Ovary (tissue), 3 donors: ENCODE measurements at regions not wholly inside any gene's neighbourhood (a gene's known extent, or its start where the extent isn't known, plus 50 kb on each side); places are given as distances from the start of the nearest gene placed in this dataset.

ENCODE experiments used
- CTCF ChIP-seq, 3 donors: fragments of 450-650 bp in 2 of 3; fragments of 200-600 bp in 1 of 3; IDR thresholded peaks; one replicate each; pipeline versions ENCODE4 v1.5.1 to v1.8.0; 2016 to 2022; ENCODE audit warnings: antibody characterized with exemption in 3 of 3, mild to moderate bottlenecking in 1 of 3
- EP300 ChIP-seq: sonication (generic); formaldehyde crosslinking; IDR thresholded peaks from one replicate; pipeline ENCODE4 v1.6.1; 2017; ENCODE audit warnings: antibody characterized with exemption
- POLR2A ChIP-seq: fragments of 450-650 bp; IDR thresholded peaks from one replicate; pipeline ENCODE4 v1.6.1; 2017; ENCODE audit warnings: antibody characterized with exemption, mild to moderate bottlenecking, moderate library complexity
- donor health status: DM: no; HTN: no; CAD: no.

- TF ChIP-seq CTCF (IDR thresholded peaks at IDR 0.05) (no peak), POLR2A (no peak), EP300 (no peak)
Observed at GRCh38 chr18:30132959-30133358, 909.6 kb downstream of the DSC3 start.
